ENCODE measurements at regions not wholly inside any gene's neighbourhood (a gene's known extent, or its start where the extent isn't known, plus 50 kb on each side); places are given as distances from the start of the nearest gene placed in this dataset.
"Not testable (repeated sequence)": the region's sequence is repeated elsewhere in the genome, so short reads cannot be mapped to it uniquely, and the experiment has no call there.

DNA sequence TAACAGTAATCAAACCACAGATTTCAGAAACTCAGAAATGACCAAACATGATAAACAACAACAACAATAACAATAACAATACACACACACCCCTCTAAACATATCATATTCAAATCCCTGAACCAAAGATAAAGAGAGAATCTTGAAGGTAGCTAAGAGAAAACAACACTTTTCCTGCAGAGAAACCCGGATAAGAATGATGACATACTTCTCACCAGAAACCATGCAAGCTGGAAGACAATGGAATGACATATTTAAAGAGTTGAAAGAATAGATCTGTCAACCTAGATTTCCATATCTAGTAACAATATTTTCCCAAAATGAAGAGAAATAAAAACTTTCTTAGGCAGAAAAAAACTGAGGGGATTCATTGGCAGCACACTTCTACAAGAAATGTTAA is 138.1 kb downstream of the LIG4 start:
- TF ChIP-seq, protein P1, sequence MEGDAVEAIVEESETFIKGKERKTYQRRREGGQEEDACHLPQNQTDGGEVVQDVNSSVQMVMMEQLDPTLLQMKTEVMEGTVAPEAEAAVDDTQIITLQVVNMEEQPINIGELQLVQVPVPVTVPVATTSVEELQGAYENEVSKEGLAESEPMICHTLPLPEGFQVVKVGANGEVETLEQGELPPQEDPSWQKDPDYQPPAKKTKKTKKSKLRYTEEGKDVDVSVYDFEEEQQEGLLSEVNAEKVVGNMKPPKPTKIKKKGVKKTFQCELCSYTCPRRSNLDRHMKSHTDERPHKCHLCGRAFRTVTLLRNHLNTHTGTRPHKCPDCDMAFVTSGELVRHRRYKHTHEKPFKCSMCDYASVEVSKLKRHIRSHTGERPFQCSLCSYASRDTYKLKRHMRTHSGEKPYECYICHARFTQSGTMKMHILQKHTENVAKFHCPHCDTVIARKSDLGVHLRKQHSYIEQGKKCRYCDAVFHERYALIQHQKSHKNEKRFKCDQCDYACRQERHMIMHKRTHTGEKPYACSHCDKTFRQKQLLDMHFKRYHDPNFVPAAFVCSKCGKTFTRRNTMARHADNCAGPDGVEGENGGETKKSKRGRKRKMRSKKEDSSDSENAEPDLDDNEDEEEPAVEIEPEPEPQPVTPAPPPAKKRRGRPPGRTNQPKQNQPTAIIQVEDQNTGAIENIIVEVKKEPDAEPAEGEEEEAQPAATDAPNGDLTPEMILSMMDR (IDR thresholded peaks at IDR 0.05; ENCODE audit: unreplicated experiment) = no peak
- Mint-ChIP-seq H3K27ac (no peak overlapping the region), H3K27me3 (ENCODE audit: low read depth) (no peaks in the 10 kb centered on the region), H3K9me3 (peaks cover 38% of the 10 kb centered on the region), H3K36me3 (peaks cover 2% of the 10 kb centered on the region), H3K4me1 (no peaks in the 10 kb centered on the region), H3K4me3 (no peak overlapping the region)
- no peak for DNase-seq (ENCODE audit: low spot score in 2 of 2, unreplicated experiment in 2 of 2)

- DNase-seq (ENCODE audit: low spot score in 2 of 2, unreplicated experiment in 2 of 2); H3K36me3 Mint-ChIP-seq; H3K27me3 Mint-ChIP-seq (ENCODE audit: low read depth); H3K4me3 Mint-ChIP-seq; H3K4me1 Mint-ChIP-seq; H3K27ac Mint-ChIP-seq: not testable (repeated sequence)
- H3K9me3 Mint-ChIP-seq = peaks cover 45% of the 10 kb centered on the region
These were observed 140.9 kb downstream of the LIG4 start for GRCh38 chr13:108074429-108074828.

DNA sequence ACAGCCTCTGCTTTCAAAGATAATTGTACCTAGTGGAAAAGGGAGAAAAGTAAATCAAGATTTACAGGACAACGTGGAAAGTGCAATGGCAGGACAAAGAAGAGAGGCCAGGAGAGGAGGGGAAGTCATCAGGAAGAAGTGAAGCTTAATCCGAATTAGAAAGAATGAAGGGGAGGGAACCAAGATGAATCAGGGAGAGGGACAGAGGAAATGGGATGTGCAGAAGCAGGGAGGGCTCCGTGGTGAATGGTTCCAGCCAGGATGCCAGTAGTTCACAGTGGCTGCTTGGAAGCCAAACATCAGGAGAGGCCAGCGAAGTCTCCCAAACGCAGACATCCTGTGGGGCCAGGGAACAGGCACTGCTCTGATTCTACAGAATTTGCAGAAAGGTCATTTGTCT is 144.4 kb downstream of the LIG4 start:
- TF ChIP-seq, protein P1 (IDR thresholded peaks at IDR 0.05; ENCODE audit: unreplicated experiment) = no peak
- Mint-ChIP-seq H3K9me3 (peaks cover 45% of the 10 kb centered on the region), H3K36me3 (no peaks in the 10 kb centered on the region), H3K4me1 (peaks cover 7% of the 10 kb centered on the region), H3K27me3 (ENCODE audit: low read depth) (no peaks in the 10 kb centered on the region), H3K27ac (no peak overlapping the region), H3K4me3 (no peak overlapping the region)
- DNase-seq (ENCODE audit: low spot score in 2 of 2, unreplicated experiment in 2 of 2) = no peak

GRCh38 chr13:108070491-108070890 is 144.8 kb downstream of the LIG4 start:
- Mint-ChIP-seq H3K4me1 (peaks cover 7% of the 10 kb centered on the region), H3K27me3 (ENCODE audit: low read depth) (no peaks in the 10 kb centered on the region), H3K4me3 (no peak overlapping the region), H3K36me3 (no peaks in the 10 kb centered on the region), H3K27ac (no peak overlapping the region), H3K9me3 (peaks cover 41% of the 10 kb centered on the region)
- no peak for DNase-seq (ENCODE audit: low spot score in 2 of 2, unreplicated experiment in 2 of 2)
- TF ChIP-seq, protein P1 (IDR thresholded peaks at IDR 0.05; ENCODE audit: unreplicated experiment) = no peak

GRCh38 chr13:108069521-108070210 is 145.7 kb downstream of the LIG4 start:
- Mint-ChIP-seq H3K36me3 (no peaks in the 10 kb centered on the region), H3K27me3 (ENCODE audit: low read depth) (no peaks in the 10 kb centered on the region), H3K4me3 (no peak overlapping the region), H3K27ac (no peak overlapping the region), H3K9me3 (peaks cover 40% of the 10 kb centered on the region), H3K4me1 (peaks cover 7% of the 10 kb centered on the region)
- TF ChIP-seq, protein P1 (IDR thresholded peaks at IDR 0.05; ENCODE audit: unreplicated experiment) = no peak
- DNase-seq (ENCODE audit: low spot score in 2 of 2, unreplicated experiment in 2 of 2) = no peak

GRCh38 chr13:108064372-108064771 is 151.0 kb downstream of the LIG4 start:
- not testable (repeated sequence) for DNase-seq (ENCODE audit: low spot score in 2 of 2, unreplicated experiment in 2 of 2); H3K4me1 Mint-ChIP-seq; H3K27me3 Mint-ChIP-seq (ENCODE audit: low read depth); H3K4me3 Mint-ChIP-seq; H3K27ac Mint-ChIP-seq; H3K36me3 Mint-ChIP-seq
- H3K9me3 Mint-ChIP-seq = peaks cover 55% of the 10 kb centered on the region

DNA sequence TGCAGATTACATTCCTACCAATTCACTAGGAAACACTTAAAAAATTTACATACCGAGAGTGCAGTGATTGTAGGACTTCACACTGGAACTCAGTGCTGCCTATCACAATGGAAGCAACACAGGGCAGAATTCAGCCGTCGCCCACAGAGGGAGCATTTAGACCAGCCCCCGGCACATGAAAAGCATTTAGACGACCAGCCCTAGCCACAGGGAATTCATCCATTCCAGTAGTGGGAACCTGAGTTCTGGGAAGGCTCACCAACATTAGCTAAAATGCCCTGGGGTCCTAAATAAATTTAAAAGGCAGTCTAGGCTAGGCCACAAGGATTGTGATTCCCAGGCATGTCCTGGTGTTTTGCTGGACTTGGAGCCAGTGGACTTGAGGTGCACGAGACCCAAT is 155.2 kb downstream of the LIG4 start:
- no peak overlapping the region for H3K4me3 Mint-ChIP-seq
- no peaks in the 10 kb centered on the region for H3K36me3 Mint-ChIP-seq
- no peak overlapping the region for H3K27ac Mint-ChIP-seq
- TF ChIP-seq, protein P1 (IDR thresholded peaks at IDR 0.05; ENCODE audit: unreplicated experiment) = no peak
- H3K4me1 Mint-ChIP-seq = peaks cover 7% of the 10 kb centered on the region
- no peak for DNase-seq (ENCODE audit: low spot score in 2 of 2, unreplicated experiment in 2 of 2)
- H3K27me3 Mint-ChIP-seq (ENCODE audit: low read depth) = no peaks in the 10 kb centered on the region
- H3K9me3 Mint-ChIP-seq = peaks cover 30% of the 10 kb centered on the region
